PC-9 (cell line): ENCODE measurements at regions not wholly inside any gene's neighbourhood (a gene's known extent, or its start where the extent isn't known, plus 50 kb on each side); places are given as distances from the start of the nearest gene placed in this dataset.

Experiments used
- EZH2 ChIP-seq: fragments of 200-600 bp; sonication (generic); IDR thresholded peaks from 2 replicates; pipeline ENCODE4 v1.8.0; 2017; ENCODE audit warnings: antibody characterized with exemption, low read depth
- TF ChIP-seq, protein P1 (sequence below): fragments of 200-600 bp; sonication (generic); conservative IDR thresholded peaks from 2 replicates; pipeline ENCODE4 v1.6.1; 2017; ENCODE audit warnings: mixed run types, antibody characterized with exemption, mild to moderate bottlenecking, moderate library complexity

DNA sequence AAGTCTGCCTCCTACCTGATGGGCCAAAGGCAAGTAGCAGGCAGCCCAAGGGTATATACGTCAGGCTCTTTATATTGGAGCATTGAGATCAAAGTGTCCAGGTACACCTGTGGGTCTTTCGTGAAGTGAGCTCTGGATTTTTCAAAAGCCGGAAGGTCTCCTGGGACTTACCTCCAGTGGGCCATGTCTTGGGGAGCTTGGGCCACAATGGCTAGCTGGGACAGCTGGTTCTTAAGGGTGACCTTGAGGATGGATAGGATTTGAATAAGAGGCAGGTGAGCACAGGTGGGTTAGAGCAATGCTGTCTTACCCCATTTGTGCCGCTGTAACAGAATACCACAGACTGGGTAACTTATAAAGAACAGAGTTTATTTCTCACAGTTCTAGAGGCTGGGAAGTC is 153.4 kb downstream of the CDC5L start:
- TF ChIP-seq, protein P1, sequence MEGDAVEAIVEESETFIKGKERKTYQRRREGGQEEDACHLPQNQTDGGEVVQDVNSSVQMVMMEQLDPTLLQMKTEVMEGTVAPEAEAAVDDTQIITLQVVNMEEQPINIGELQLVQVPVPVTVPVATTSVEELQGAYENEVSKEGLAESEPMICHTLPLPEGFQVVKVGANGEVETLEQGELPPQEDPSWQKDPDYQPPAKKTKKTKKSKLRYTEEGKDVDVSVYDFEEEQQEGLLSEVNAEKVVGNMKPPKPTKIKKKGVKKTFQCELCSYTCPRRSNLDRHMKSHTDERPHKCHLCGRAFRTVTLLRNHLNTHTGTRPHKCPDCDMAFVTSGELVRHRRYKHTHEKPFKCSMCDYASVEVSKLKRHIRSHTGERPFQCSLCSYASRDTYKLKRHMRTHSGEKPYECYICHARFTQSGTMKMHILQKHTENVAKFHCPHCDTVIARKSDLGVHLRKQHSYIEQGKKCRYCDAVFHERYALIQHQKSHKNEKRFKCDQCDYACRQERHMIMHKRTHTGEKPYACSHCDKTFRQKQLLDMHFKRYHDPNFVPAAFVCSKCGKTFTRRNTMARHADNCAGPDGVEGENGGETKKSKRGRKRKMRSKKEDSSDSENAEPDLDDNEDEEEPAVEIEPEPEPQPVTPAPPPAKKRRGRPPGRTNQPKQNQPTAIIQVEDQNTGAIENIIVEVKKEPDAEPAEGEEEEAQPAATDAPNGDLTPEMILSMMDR: no peak
- no peak for TF ChIP-seq EZH2
